ENCODE measurements at regions not wholly inside any gene's neighbourhood (a gene's known extent, or its start where the extent isn't known, plus 50 kb on each side); places are given as distances from the start of the nearest gene placed in this dataset.
A peak's percentile ranks its signal among the peaks of the same experiment; 100 is the strongest.
"Not testable (repeated sequence)": the region's sequence is repeated elsewhere in the genome, so short reads cannot be mapped to it uniquely, and the experiment has no call there.

- no peak for DNase-seq (ENCODE audit: low read depth)
- H3K4me3 ChIP-seq (ENCODE audit: low read depth, low read length), result no peak overlapping the region
- no peak for TF ChIP-seq CTCF (IDR thresholded peaks at IDR 0.05; ENCODE audit: low read depth, low read length, missing control alignments)
These were observed 64.1 kb upstream of the MMS22L start for GRCh38 chr6:97347111-97347510.

GRCh38 chr6:97361286-97361685 lies 78.3 kb upstream of the MMS22L start:
- no peak overlapping the region for H3K4me3 ChIP-seq (ENCODE audit: low read depth, low read length)
- TF ChIP-seq CTCF (IDR thresholded peaks at IDR 0.05; ENCODE audit: low read depth, low read length, missing control alignments), result no peak
- DNase-seq (ENCODE audit: low read depth), result no peak

- DNase-seq (ENCODE audit: low read depth), result no peak
- TF ChIP-seq CTCF (IDR thresholded peaks at IDR 0.05; ENCODE audit: low read depth, low read length, missing control alignments), result no peak
- H3K4me3 ChIP-seq (ENCODE audit: low read depth, low read length), result no peak overlapping the region
These were observed 81.3 kb upstream of the MMS22L start for GRCh38 chr6:97364327-97364726.

- H3K4me3 ChIP-seq (ENCODE audit: low read depth, low read length); DNase-seq (ENCODE audit: low read depth): not testable (repeated sequence)
These were observed 99.1 kb upstream of the MMS22L start for GRCh38 chr6:97382071-97382470.

- TF ChIP-seq CTCF (IDR thresholded peaks at IDR 0.05; ENCODE audit: low read depth, low read length, missing control alignments), result no peak
- no peak for DNase-seq (ENCODE audit: low read depth)
- H3K4me3 ChIP-seq (ENCODE audit: low read depth, low read length), result no peak overlapping the region
These were observed 109.7 kb upstream of the MMS22L start for GRCh38 chr6:97392735-97393134.

GRCh38 chr6:97394160-97394748 lies 111.2 kb upstream of the MMS22L start:
- no peak overlapping the region for H3K4me3 ChIP-seq (ENCODE audit: low read depth, low read length)
- TF ChIP-seq CTCF (IDR thresholded peaks at IDR 0.05; ENCODE audit: low read depth, low read length, missing control alignments), result peak; percentile 75
- peak; percentile 18 for DNase-seq (ENCODE audit: low read depth)

- DNase-seq (ENCODE audit: low read depth), result no peak
- no peak for TF ChIP-seq CTCF (IDR thresholded peaks at IDR 0.05; ENCODE audit: low read depth, low read length, missing control alignments)
- H3K4me3 ChIP-seq (ENCODE audit: low read depth, low read length), result no peak overlapping the region
These were observed 113.9 kb upstream of the MMS22L start for GRCh38 chr6:97396880-97397279.
